ENCODE measurements at regions not wholly inside any gene's neighbourhood (a gene's known extent, or its start where the extent isn't known, plus 50 kb on each side); places are given as distances from the start of the nearest gene placed in this dataset.

DNA sequence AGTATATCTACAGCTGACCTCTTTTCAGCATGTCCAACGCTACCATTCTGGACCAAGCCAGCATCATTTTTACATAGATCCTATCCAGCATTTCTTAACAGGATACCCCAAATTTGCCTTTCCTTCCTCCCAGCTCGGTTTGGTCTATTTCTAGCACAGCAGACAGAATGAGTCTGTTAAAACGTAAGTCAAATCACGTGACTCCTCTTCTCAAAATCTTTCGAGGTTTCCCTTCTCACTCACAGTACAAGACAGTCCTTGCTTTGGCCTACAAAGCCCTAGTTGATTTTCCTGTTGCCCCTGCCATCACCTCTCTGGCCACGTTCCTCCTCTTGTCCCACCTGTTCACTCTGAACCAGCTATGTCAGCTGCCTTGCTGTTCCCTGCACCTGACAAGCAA, 711.7 kb downstream of the SORCS3 start:
- WGBS = 78% methylated on average over 6 of the region's 6 CpGs
- Histone ChIP-seq H3K27ac (no peak overlapping the region), H3K36me3 (no peaks in the 10 kb centered on the region), H3K4me1 (replicated peaks) (no peaks in the 10 kb centered on the region), H3K9me3 (no peaks in the 10 kb centered on the region), H3K27me3 (replicated peaks; ENCODE audit: insufficient read depth) (no peaks in the 10 kb centered on the region), H3K4me3 (no peak overlapping the region)
- no peak for TF ChIP-seq POLR2AphosphoS5 (IDR thresholded peaks at IDR 0.05)
- TF ChIP-seq POLR2A (IDR thresholded peaks at IDR 0.05) = no peak
- TF ChIP-seq, protein P1, sequence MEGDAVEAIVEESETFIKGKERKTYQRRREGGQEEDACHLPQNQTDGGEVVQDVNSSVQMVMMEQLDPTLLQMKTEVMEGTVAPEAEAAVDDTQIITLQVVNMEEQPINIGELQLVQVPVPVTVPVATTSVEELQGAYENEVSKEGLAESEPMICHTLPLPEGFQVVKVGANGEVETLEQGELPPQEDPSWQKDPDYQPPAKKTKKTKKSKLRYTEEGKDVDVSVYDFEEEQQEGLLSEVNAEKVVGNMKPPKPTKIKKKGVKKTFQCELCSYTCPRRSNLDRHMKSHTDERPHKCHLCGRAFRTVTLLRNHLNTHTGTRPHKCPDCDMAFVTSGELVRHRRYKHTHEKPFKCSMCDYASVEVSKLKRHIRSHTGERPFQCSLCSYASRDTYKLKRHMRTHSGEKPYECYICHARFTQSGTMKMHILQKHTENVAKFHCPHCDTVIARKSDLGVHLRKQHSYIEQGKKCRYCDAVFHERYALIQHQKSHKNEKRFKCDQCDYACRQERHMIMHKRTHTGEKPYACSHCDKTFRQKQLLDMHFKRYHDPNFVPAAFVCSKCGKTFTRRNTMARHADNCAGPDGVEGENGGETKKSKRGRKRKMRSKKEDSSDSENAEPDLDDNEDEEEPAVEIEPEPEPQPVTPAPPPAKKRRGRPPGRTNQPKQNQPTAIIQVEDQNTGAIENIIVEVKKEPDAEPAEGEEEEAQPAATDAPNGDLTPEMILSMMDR (IDR thresholded peaks at IDR 0.05) = no peak
- DNase-seq (ENCODE audit: low spot score) = no peak
- intact Hi-C loops (cut with DNase I) = no loop called here

DNA sequence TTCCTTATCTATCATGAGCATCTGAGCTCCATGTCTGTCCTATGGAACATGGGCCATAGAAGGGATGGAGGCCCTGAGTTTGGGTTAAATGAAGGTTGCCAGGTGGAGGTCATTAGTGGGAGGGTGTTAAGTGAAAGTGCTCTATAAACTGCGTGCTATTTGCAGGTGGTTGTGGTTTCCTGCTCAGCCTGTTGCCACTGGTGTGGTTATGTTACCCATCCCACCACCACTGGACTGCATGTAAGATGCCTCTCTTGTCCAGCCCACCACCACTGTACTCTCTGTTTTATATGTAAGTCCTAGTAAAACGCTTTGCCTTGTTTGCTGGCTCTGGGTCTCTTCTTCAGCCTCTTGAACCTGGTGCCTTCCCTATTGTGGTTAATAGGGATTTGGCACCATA, 711.2 kb downstream of the SORCS3 start:
- no peak overlapping the region for H3K4me3 ChIP-seq
- no peaks in the 10 kb centered on the region for H3K9me3 ChIP-seq
- no peak overlapping the region for H3K27ac ChIP-seq
- intact Hi-C loops (cut with DNase I) = no loop called here
- no peaks in the 10 kb centered on the region for H3K27me3 ChIP-seq (replicated peaks; ENCODE audit: insufficient read depth)
- no peaks in the 10 kb centered on the region for H3K36me3 ChIP-seq
- no peak for DNase-seq (ENCODE audit: low spot score)
- WGBS = 61% methylated on average over 2 of the region's 2 CpGs
- H3K4me1 ChIP-seq (replicated peaks) = no peaks in the 10 kb centered on the region
- TF ChIP-seq POLR2AphosphoS5 (IDR thresholded peaks at IDR 0.05) = no peak
- TF ChIP-seq, protein P1 (IDR thresholded peaks at IDR 0.05) = no peak
- no peak for TF ChIP-seq POLR2A (IDR thresholded peaks at IDR 0.05)

DNA sequence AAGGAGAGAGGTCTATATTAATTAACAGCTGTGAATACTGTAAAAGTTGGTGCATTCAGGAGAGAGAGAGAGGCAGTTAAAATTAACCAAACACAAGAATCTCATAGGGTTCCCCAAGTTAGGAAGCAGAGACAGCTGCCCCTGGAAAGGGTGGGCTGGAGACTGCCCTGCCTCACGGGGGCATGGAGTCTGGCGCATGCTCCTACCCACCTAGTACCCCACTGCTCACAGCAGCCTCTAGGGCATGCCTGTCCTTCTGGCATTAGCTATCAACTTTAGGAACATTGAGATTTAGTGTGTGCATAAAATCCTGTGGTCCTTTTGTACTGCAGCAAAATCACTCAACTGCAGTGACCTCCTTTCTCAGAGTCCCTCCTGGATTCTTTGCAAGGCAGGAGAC, 710.1 kb downstream of the SORCS3 start:
- H3K9me3 ChIP-seq = no peaks in the 10 kb centered on the region
- intact Hi-C loops (cut with DNase I) = no loop called here
- no peak overlapping the region for H3K4me3 ChIP-seq
- TF ChIP-seq POLR2AphosphoS5 (IDR thresholded peaks at IDR 0.05) = no peak
- no peak for TF ChIP-seq POLR2A (IDR thresholded peaks at IDR 0.05)
- TF ChIP-seq, protein P1 (IDR thresholded peaks at IDR 0.05) = no peak
- no peak for DNase-seq (ENCODE audit: low spot score)
- no peak overlapping the region for H3K27ac ChIP-seq
- WGBS = 73% methylated on average over 2 of the region's 2 CpGs
- no peaks in the 10 kb centered on the region for H3K27me3 ChIP-seq (replicated peaks; ENCODE audit: insufficient read depth)
- no peaks in the 10 kb centered on the region for H3K36me3 ChIP-seq
- H3K4me1 ChIP-seq (replicated peaks) = no peaks in the 10 kb centered on the region

DNA sequence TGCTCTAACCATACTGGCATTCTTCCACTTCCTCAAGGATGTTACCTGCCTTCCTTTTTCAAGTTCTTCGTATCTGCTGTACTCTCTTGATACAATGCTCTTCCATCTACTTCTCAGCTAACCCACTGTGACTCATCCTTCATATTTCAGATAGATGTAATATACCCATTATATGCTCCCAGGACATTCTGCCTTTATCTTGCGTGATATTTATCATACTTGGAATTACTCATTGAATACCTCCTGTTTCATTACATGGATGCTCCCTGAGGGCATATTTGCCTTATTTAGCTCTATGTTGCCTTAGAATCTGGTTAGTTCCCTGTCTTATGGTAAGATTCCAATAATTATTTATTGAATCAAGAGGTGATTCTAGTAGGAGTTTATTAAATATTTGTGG, 706.4 kb downstream of the SORCS3 start:
- no peak overlapping the region for H3K4me3 ChIP-seq
- no peaks in the 10 kb centered on the region for H3K27me3 ChIP-seq (replicated peaks; ENCODE audit: insufficient read depth)
- no peaks in the 10 kb centered on the region for H3K9me3 ChIP-seq
- H3K4me1 ChIP-seq (replicated peaks) = no peaks in the 10 kb centered on the region
- no peak for DNase-seq (ENCODE audit: low spot score)
- whole genome bisulfite sequencing = 91% methylated on average over 2 of the region's 2 CpGs
- TF ChIP-seq POLR2AphosphoS5 (IDR thresholded peaks at IDR 0.05) = no peak
- TF ChIP-seq POLR2A (IDR thresholded peaks at IDR 0.05) = no peak
- TF ChIP-seq, protein P1 (IDR thresholded peaks at IDR 0.05) = no peak
- intact Hi-C loops (cut with DNase I) = no loop called here
- H3K27ac ChIP-seq = no peak overlapping the region
- no peaks in the 10 kb centered on the region for H3K36me3 ChIP-seq

DNA sequence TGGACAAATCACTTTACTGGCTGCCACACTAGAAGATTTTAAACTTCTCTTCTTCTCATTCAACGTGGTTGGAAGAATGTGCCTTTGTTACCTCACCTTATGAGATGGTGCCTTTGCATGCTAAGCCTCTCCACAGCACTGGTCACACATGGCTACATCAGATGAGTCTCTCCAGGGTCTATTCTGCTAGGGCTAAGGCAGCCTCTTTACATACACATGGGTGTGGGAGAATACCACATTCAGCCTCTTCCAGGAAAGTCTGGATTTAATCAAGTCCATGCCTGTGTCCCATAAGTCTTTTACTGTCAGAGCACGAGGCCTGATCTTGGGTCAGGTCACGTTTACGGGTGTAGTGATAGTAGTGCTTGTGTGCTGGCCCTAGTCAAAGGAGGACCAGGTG, 701.5 kb downstream of the SORCS3 start:
- Histone ChIP-seq H3K27ac (no peak overlapping the region), H3K4me1 (replicated peaks) (no peaks in the 10 kb centered on the region), H3K4me3 (no peak overlapping the region), H3K9me3 (no peaks in the 10 kb centered on the region), H3K36me3 (no peaks in the 10 kb centered on the region), H3K27me3 (replicated peaks; ENCODE audit: insufficient read depth) (no peaks in the 10 kb centered on the region)
- TF ChIP-seq POLR2AphosphoS5 (IDR thresholded peaks at IDR 0.05) = no peak
- TF ChIP-seq POLR2A (IDR thresholded peaks at IDR 0.05) = no peak
- TF ChIP-seq, protein P1 (IDR thresholded peaks at IDR 0.05) = no peak
- DNase-seq (ENCODE audit: low spot score) = no peak
- WGBS = 23% methylated on average over 4 of the region's 4 CpGs
- intact Hi-C loops (cut with DNase I) = no loop called here
